ENCODE measurements at regions not wholly inside any gene's neighbourhood (a gene's known extent, or its start where the extent isn't known, plus 50 kb on each side); places are given as distances from the start of the nearest gene placed in this dataset.

- SMC1A ChIA-PET (ENCODE audit: uncharacterized antibody, unreplicated experiment), result no interaction called here
- Histone ChIP-seq H3K27ac (ENCODE audit: control insufficient read depth, insufficient read depth) (no peak overlapping the region), H2AFZ (ENCODE audit: control insufficient read depth, low read depth, low read length) (no peak overlapping the region), H3K4me1 (ENCODE audit: control insufficient read depth, insufficient read depth, low read length) (no peaks in the 10 kb centered on the region), H3K9me3 (replicated peaks; ENCODE audit: control insufficient read depth, insufficient read depth, low read length) (no peaks in the 10 kb centered on the region), H3K4me3 (no peak overlapping the region), H3K9ac (ENCODE audit: control insufficient read depth, insufficient read depth, low read length) (no peak overlapping the region), H3K36me3 (ENCODE audit: control insufficient read depth in 2 of 2, insufficient read depth in 2 of 2, low read length in 1 of 2) (no peaks in the 10 kb centered on the region), H3K27me3 (replicated peaks in 1 of 2; ENCODE audit: control insufficient read depth in 2 of 2, insufficient read depth in 2 of 2, low read length in 1 of 2) (no peaks in the 10 kb centered on the region; a peak in 1 of 4 replicates), H3K4me2 (ENCODE audit: control insufficient read depth, insufficient read depth) (no peak overlapping the region), H4K20me1 (ENCODE audit: control insufficient read depth, insufficient read depth) (no peaks in the 10 kb centered on the region), H3K79me2 (ENCODE audit: control insufficient read depth, insufficient read depth, low read length) (no peaks in the 10 kb centered on the region)
- POLR2A ChIA-PET, result no interaction called here
- DNase-seq (ENCODE audit: low read depth, low spot score) (no peak), ATAC-seq (no peak), FAIRE-seq (no peak)
- 0% methylated on average over 3 of the region's 3 CpGs for WGBS (ENCODE audit: insufficient coverage, insufficient replicate concordance, low lambda C conversion rate, missing lambda C conversion rate)
- no peak for TF ChIP-seq NR2F1 (conservative IDR thresholded peaks at IDR 0.05)
- TF ChIP-seq RAD21 (IDR thresholded peaks at IDR 0.05; ENCODE audit: insufficient read depth, low read depth, low read length), result no peak
- no peak for TF ChIP-seq MEF2A (IDR thresholded peaks at IDR 0.05; ENCODE audit: insufficient read depth, low read depth, low read length)
- TF ChIP-seq ZNF622 (IDR thresholded peaks at IDR 0.05), result no peak
- no peak for TF ChIP-seq ELK1 (IDR thresholded peaks at IDR 0.05; ENCODE audit: low read depth, low read length)
- TF ChIP-seq ZNF24 (IDR thresholded peaks at IDR 0.05), result no peak
- no peak for TF ChIP-seq POLR2A (IDR thresholded peaks at IDR 0.05; ENCODE audit: low read depth, low read length)
- no peak for TF ChIP-seq ZBTB11 (CRISPR knock-in tag; IDR thresholded peaks at IDR 0.05)
- no peak for TF ChIP-seq GATAD2B (conservative IDR thresholded peaks at IDR 0.05; ENCODE audit: low read depth)
- no peak for TF ChIP-seq YY1 (IDR thresholded peaks at IDR 0.05; ENCODE audit: low read depth, low read length)
- no peak for TF ChIP-seq ZZZ3 (IDR thresholded peaks at IDR 0.05; ENCODE audit: control insufficient read depth, insufficient read length, low read depth)
- in situ Hi-C loops (cut with MboI) (no loop called here), intact Hi-C loops (cut with micrococcal nuclease; ENCODE audit: unreplicated experiment) (no loop called here)
- BruUV-seq (replicated peaks), result no TSS peak
- RAD21 ChIA-PET (ENCODE audit: unreplicated experiment), result no interaction called here
- CTCF ChIA-PET, result interaction anchor here (0.7 to 1.0 kb wide), 2 partner anchors 10 to 343 kb away, joined by 4 to 5 read pairs; no protein-coding TSS in a partner anchor
These were observed 257.5 kb upstream of the LRTM1 start for GRCh38 chr3:55185380-55185779.

Measured in GM12878 (cell line).